ENCODE measurements at regions not wholly inside any gene's neighbourhood (a gene's known extent, or its start where the extent isn't known, plus 50 kb on each side); places are given as distances from the start of the nearest gene placed in this dataset.
A peak's percentile ranks its signal among the peaks of the same experiment; 100 is the strongest.
"Not testable (repeated sequence)": the region's sequence is repeated elsewhere in the genome, so short reads cannot be mapped to it uniquely, and the experiment has no call there.

DNA sequence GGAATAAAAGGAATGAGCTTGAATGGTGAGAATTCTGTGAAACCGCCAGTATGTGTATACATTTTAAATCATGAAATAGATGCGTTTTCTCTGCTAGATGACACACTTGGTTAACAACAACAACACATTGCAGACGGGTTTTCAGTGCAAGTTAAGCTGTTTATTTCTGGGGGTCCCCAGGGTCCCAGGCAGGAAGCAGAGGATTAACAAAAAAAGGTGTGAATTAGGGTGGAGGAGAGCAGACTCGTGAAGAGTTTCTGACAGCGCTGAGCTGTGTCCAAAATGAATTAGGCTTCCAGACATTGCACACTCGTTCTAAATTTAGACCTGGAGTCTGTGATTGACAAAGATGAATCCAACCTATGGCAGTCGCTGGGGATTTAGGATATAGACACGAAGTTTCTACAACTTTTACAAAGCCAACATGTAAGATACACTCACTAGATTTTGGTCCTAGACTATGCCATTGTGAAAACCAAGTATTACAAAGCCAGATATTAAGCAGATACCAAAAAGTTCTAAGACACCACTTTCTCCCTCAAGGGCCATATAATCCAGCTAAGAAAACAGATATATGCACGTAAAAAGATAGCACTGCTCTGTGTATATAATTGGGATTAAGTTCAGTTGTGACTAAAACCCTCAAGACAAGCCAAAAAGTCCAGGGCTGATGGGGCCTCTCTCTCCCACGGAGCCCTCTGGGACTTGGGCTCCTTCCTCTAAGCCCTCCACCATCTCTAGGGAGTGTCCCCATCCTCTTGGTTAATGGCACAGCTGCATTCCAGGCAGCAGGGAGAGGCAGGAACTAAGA, 120.2 kb downstream of the ACAA2 start:
- DNase-seq: no peak

- no peak for DNase-seq
These were observed 122.1 kb downstream of the ACAA2 start for GRCh38 chr18:49691177-49691608.

- no peak for DNase-seq
These were observed 123.0 kb downstream of the ACAA2 start for GRCh38 chr18:49690312-49690711.

DNA sequence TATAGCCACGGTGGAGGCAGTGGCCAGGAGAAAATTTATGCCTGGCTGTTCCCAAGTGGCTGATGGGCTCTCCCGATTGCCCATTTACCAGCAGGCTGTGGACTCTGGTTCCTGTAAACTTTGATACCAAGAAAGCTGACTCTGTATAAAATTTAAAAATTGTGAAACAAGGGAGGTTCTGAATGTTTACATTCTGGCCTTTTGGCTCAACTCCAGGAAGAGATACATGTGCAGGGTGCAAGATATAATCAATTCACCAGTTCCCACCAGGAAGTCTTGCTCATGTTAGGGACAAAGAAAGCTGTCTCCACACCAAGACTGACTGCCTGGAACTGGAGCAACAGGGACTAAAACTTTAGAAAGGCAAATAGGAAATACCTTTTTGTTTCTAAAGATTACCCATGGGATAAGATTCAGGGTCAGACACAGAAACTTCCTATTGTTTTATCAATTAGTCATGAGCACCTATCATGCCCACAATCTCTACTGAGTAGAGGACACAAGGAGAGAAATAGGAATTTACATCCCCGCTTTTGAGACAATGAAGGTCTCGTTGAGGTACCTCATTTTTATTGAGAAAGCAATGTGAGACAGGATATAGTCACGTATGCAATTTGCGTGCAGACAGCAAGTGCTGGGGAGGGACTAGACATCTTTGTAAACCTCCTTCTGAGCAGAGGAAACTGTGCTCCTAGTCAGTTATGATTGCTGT, 123.5 kb downstream of the LIPG start:
- no peak for DNase-seq

DNA sequence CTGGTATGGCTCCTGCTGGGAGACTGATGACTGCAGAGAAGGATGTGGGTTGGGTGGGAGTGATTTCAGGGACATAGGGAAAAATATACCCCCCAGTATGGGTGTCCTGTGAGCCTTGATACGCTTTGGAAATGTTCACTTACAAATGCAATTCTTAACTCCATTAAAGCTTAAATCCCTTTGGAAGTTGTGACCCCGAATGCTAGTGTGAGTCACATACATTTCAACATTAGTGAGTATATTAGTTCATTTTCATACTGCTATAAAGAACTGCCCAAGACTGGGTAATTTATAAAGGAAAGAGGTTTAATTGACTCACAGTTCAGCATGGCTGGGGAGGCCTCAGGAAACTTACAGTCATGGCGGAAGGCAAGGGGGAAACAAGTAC, 120.9 kb downstream of the LIPG start:
- DNase-seq: not testable (repeated sequence)

DNA sequence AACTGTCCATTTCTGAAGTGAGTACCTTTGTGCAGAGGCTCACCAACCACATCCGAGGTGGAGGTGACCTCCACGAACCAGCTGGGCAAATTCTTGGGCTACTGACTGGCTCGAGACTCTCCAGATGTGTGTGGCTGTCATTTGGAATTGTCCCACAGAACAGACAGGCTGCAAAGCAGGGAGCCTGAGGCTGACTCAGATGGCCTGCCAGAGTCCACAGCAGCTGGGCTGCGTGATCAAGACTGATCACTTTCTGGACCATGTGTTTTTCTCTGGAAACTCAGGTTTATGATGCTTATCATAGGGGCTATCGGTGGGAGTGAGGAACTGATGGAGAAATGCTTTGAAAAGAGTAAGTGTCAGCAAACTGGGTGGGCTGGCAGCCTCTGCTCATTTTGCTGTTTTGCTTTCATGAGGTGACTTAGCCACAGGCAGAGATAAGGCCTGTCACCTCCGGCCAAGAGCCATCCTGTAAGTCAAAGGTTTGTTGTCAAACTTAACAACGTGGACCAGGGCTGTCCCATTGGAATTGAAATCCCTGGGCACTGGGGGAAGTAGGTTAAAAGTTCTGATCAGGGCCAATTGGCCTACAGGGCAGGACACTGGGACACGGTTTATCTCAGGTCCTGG, 120.4 kb downstream of the LIPG start:
- DNase-seq: no peak

- peak; percentile 87 for DNase-seq
These were observed 119.5 kb downstream of the LIPG start for GRCh38 chr18:49681387-49681786.

- no peak for DNase-seq
These were observed 116.6 kb downstream of the LIPG start for GRCh38 chr18:49678440-49678839.

DNA sequence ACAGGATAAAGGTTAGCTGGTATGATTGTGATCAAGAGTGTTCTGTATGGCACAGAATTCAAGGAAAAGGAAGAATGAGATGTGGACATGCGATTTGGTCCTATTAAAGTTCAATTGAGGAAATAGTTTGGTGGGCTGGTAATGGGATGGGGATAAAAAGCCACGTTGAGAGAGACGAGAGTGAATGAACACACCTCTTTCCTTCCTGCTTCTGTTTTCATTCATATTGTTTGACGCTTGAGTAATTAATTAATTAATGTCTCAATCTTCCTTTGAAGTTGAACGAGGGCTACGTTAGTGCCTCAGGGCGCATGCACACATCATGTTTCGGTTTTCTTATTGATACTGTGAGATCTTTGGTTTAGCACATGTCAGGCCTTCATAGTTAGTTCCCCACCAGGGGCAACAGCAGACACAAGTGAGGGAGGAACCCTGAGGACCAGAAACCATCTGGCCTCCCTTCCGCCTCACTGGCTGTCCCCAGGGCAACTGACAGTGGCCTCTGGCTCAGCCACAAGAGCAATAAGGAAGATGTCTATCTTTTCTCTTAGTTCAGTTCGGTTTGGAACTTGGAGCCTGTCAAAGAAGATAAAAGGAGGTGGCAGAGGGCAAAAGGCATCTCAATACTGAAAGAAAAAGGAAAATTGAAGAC, 116.0 kb downstream of the LIPG start:
- DNase-seq: no peak

DNA sequence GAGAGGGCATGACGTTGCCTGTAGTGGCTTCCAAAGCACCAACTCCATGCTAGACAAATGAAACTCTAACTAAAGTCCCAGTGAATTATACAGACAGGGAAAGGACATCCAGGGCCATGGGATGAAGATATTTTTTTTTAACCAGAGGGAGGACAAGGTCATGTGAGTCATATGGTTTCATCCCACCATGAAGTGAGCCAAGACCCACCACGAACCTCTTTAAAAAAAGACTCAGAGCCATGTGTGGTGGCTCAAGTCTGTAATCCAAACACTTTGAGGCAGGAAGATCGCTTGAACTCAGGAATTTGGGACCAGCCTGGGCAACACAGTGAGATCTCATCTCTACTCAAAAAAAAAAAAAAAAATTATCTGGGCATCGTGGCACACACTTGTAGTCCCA, 115.2 kb downstream of the LIPG start:
- no peak for DNase-seq

DNA sequence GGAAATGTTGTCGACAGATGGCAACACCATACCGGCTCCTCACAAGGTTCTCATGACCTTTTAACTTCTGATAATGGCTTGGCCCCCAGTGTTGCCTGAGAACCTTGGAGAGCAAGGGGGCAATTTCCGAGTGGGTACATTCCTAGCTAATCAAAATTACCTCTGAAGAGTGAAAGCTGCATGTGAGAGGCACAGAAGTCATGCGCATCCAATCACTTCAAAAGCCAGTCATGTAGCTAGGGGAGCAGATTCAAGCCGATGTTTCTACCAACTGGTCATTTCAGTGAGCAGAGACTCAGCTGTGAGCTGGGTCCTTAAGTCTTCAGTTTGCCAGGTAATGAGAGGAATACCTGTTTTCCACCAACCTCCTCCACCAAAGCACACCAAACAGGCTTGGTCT, 111.4 kb downstream of the LIPG start:
- DNase-seq: no peak

GRCh38 chr18:49672853-49673252, 111.0 kb downstream of the LIPG start:
- DNase-seq: no peak

DNA sequence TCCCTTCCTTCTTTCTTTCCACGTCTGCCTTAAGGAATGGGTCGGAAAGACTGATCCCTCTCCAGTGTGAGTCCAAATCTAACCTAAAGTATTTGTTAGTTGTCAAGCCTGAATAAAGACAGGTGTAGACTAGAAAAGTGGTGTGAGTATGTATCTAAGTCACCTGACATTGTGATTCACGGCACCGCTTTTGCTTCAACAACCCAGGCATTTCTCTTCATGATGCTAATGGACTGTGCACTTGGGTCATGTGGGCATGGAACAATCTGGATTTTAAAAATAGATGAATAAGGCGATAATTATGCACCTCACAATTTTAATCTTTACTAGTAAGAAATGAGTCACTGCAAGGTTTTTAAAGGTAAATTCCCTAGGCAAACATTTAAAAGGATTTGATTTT, 107.5 kb downstream of the LIPG start:
- no peak for DNase-seq

DNA sequence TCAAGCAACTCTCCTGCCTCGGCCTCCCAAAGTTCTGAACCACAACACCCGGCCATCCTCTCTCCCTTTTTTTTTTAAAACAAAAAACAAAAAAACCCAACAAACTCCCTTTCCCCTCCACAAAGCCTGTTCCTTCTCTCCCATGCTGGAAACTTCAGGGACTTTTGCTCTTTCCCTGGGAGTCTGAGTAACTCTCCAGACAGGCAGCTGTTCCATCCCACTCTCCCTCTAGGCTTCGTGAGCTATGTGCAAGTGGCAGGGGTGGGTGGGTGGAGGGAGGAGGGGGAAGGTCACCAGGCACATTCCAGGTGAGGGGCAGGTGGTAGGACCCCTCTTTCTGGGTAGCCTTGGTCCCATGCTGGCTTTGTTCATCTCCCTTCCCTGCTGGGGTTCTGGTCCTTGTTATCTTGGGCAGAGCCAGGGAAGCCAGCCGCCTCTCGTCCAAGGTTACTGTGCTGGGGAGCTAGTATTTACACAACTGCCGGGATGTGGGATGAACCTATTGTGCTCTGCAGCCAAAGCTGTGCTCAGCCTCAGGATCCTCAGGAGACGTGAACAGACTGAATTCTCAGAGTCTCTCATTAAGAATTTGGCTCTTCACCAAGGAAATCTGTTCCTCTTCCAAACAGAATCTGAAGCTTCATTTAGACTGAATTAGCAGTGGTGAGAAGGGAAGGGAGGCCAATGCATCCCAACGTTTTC, 106.9 kb downstream of the LIPG start:
- DNase-seq: no peak

DNA sequence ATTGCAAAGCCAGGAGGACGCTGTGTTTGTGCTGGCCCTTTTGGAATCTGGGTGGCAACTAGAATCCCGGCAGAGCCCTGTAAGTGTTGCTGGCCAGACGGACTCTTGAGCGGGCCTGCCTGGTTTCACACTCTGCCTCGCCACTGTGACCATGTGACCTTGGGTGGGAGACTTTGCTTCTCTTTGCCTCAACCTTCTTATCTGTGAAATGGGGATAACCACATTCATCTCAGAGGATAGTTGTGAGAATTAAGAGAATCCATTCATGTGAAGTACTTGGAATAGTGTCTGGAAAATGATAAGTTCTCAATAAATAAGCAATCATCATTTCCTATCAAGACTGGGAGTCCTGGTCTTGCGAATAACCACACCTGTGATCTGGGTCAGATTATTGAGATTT, 105.6 kb downstream of the LIPG start:
- DNase-seq: no peak

DNA sequence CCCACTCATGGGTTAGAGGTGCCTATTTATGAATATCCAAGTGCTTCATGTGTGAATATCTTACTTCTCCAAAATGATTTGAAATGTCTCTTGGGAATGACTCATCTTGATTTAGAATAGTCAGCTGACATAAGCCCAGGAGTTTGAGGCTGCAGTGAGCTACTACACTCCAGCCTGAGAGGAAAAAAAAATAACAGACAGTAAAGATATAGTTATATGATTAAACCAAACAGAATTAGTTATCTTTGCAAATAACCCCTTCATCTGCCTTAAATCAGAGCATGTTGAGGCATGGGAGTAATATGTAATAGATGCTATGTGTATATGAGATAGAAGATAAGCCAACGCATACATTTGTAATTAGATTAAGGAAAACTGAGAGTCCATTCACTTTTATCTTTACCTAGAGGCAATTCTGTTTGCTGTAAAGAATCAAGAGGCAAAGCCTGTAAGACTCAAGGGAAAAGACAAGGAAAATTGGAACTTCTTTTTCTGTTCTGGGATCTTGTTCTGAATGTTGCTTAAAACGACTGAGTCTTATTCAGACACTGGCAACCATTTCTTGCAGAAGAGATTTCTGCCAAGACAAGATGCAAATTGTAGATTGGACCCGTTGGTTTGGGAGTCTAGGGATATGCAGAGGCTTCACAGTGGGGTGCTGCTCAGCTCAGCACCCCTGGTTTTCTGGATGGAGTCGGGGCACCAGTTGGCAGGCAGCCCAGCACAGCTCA, 104.4 kb downstream of the LIPG start:
- DNase-seq: no peak

DNA sequence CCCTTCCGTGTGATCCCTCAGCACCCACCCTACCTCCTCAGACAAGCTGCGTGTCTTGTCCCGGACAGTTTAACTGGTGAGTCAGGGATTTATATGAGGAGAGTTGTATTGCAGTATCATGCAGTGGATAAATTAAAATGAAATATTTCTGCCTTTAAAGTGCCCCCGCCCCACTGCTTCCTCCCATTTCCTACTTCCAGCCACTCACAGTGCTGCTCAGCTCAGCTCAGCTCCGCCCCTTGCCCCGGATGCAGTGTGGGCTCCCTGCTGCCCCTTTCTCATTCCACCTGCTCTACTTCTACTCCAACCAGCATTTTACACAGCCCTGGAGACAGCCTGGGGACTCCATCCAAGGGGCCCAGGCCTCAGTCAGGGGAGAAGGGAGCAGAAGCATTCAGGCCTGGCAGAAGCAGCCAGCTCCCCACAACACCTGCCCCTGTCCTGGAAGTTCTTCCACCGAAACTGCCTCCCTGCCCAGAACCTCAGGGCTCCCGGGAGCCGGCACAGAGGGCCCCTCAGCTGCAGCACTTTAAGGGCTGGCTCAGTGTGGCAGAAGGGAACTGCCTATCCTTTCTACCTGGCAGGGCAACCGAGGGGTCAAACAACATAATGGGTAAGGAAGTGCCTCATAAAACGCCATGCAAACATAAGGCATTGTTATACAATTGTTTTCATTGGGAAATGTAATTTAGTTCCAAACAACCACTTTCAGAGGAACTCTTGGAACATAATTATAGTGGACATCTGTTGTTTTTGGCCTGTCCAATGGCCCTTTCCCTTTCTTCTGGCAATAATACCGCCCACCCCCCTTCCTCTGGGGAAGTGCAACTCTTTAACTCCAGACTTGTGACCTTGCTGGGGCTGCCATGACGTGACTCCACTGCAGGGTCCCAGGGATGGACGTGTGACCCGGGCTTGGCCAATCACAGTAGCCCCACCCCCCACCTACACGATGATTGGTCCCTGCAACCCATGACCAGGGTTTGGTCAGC, 102.3 kb downstream of the LIPG start:
- peak; percentile 21 for DNase-seq

DNA sequence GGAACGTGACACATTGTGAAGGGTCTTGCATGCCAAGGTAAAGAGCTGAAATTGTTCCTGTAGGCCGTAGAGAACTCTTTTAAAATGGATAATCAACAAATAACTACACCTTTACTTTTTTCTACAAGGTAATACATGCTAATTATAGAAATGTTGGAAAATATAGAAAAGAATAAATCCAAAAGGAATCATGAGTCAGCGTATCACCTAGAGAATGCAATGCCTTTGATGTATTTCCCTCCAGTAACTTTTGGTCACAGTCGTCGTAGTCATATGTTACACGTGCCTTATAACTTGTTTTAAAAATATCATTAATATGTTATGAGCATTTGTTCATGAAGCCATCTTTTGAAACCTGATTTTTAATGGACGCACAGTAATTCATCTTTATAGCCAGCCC, 100.6 kb downstream of the LIPG start:
- no peak for DNase-seq

DNA sequence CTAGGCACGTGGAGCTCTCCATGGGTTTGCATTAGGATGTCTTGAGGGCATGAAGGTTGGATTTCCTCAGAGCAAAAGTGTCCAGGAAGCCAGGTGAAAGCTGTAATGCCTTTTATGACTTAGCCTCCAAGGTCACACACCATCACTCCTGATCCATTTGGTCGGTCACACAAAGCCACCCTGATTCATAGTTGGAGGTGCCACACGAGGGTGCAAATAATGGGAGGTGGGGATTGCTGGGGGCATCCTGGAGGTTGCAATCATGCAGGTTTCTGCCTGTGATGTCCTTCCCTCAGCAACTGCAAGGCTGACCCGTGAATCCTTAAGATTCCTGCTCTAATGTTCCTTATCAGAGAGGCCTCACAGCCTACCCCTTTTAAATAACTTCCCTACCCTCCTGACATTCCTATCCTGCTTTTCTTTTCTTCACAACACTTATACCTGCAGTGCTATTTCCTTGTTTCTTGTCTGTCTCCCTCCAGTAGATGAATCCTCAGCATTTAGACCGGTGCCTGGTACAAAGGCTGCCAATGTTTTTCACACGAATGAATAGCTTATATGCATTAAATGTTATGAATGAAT, 97.1 kb downstream of the LIPG start:
- no peak for DNase-seq

DNA sequence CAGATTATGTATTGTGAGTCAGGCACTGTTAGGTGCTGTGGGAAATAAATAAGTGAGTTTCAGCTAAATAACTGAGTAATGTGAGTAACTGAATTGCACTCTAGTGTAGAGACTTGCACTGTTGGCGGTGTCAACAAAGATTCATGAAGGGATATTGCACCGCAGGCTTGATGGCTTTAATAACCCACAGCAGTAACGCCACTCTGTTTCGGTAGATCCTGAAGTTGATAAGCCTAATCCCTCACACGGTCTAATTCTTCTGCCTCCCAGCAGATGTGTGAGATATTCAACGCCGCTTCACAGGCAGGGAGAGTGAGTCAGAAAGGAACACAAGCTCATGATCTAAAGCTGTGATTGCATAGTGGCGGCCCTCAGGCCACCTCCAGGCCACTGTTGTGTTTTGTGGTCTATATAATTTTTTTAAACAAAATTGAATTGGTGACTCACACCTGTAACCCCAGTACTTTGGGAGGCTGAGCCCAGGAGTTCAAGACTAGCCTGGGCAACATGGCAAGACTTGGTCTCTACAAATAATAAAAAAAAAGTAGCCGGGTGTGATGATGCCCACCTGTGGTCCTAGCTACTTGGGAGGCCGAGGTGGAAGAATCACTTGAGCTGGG, 94.3 kb downstream of the LIPG start:
- no peak for DNase-seq
